ENCODE measurements at regions not wholly inside any gene's neighbourhood (a gene's known extent, or its start where the extent isn't known, plus 50 kb on each side); places are given as distances from the start of the nearest gene placed in this dataset.

DNA sequence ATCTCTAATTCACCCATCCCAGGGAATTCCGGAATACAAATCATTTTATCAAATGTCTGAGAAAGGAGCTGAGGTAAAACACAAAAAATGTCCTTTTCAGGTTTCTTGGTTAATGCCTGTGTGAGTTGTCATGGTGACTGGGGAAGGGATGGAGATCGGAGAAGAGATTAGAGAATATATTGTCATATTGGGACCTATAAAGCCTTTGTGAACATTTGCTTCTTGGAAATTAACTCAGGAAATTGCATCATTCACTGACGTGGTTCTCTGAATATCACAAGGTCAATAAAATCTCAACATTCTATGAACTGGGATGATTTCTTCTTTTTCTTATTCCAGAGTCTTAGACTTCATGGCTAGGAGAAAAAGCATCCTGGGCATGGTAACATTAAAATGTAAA lies 174.8 kb upstream of the GLRA2 start:
- no peak overlapping the region for H3K4me2 ChIP-seq (ENCODE audit: insufficient read depth, low read length)
- H2AFZ ChIP-seq (ENCODE audit: low read depth, low read length), result no peak overlapping the region
- H3K27ac ChIP-seq (ENCODE audit: insufficient read depth, low read depth, low read length), result no peak overlapping the region
- no peak for TF ChIP-seq POLR2AphosphoS5 (IDR thresholded peaks at IDR 0.05; ENCODE audit: insufficient read depth, low read depth, low read length)
- TF ChIP-seq POLR2A (IDR thresholded peaks at IDR 0.05; ENCODE audit: low read depth, low read length), result no peak
- TF ChIP-seq, protein P1, sequence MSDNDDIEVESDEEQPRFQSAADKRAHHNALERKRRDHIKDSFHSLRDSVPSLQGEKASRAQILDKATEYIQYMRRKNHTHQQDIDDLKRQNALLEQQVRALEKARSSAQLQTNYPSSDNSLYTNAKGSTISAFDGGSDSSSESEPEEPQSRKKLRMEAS (IDR thresholded peaks at IDR 0.05; ENCODE audit: insufficient read depth, insufficient read length), result no peak
- TF ChIP-seq JUN (IDR thresholded peaks at IDR 0.05; ENCODE audit: borderline replicate concordance, insufficient read depth, insufficient read length, low read depth), result no peak
- TF ChIP-seq FOS (IDR thresholded peaks at IDR 0.05; ENCODE audit: borderline replicate concordance, insufficient read depth, low read length), result no peak
- no peak for TF ChIP-seq EZH2 (IDR thresholded peaks at IDR 0.05; ENCODE audit: borderline replicate concordance, low read depth, low read length, severe bottlenecking)
- TF ChIP-seq MYC (IDR thresholded peaks at IDR 0.05; ENCODE audit: low read depth, low read length), result no peak
- DNase-seq (ENCODE audit: low read depth, low spot score), result no peak
- CTCF ChIA-PET, result no interaction called here
- H3K9me3 ChIP-seq (replicated peaks; ENCODE audit: control insufficient read depth, insufficient read depth, low read length), result no peaks in the 10 kb centered on the region
- no TSS peak for BruUV-seq (replicated peaks)
- dilution Hi-C loops (cut with MboI; ENCODE audit: extremely low pct_ligation_motif_present, low sequenced_read_pairs) (no loop called here), intact Hi-C loops (cut with micrococcal nuclease) (no loop called here)
- H3K36me3 ChIP-seq (ENCODE audit: control insufficient read depth in 2 of 2, extremely low read depth in 1 of 2, insufficient read depth in 2 of 2, low read length in 2 of 2), result no peaks in the 10 kb centered on the region
- POLR2A ChIA-PET, result no interaction called here
- H3K4me1 ChIP-seq (ENCODE audit: control insufficient read depth, extremely low read depth, insufficient read depth, low read length), result no peaks in the 10 kb centered on the region
- H4K20me1 ChIP-seq (replicated peaks; ENCODE audit: control insufficient read depth, extremely low read depth, insufficient read depth, low read length), result no peaks in the 10 kb centered on the region
- H3K9me1 ChIP-seq (replicated peaks; ENCODE audit: control insufficient read depth, extremely low read depth, insufficient read depth, low read length), result no peaks in the 10 kb centered on the region
- H3K4me3 ChIP-seq (replicated peaks in 1 of 3; ENCODE audit: insufficient read depth in 1 of 3, low read depth in 1 of 3, low read length in 3 of 3), result no peak overlapping the region
- H3K27me3 ChIP-seq (ENCODE audit: control insufficient read depth in 2 of 2, insufficient read depth in 2 of 2, low read length in 2 of 2), result no peaks in the 10 kb centered on the region
- H3K9ac ChIP-seq (replicated peaks; ENCODE audit: extremely low read depth, insufficient read depth, low read length), result no peak overlapping the region
- FAIRE-seq, result no peak
- H3K79me2 ChIP-seq (ENCODE audit: control insufficient read depth, insufficient read depth, low read length), result no peaks in the 10 kb centered on the region

DNA sequence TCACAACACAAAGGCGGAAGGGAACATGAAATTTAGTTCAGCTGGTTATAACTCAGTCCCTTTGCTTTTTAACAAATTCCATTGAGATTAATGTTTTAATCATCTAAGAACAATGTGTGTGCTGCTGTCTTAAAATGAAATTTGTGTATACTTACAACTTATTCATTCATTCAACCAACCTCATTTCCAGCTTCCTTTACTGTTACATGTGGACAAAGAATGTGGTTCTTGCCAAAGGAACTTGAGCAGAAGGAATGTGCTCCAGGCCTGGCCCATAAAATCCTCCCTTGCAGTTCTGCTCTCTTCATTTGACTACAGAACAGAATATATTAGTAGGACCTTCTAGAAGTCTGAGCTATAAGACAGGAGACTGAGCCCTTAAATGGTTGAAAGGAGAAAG lies 176.8 kb upstream of the GLRA2 start:
- no peak for TF ChIP-seq FOS (IDR thresholded peaks at IDR 0.05; ENCODE audit: borderline replicate concordance, insufficient read depth, low read length)
- no peak for TF ChIP-seq POLR2A (IDR thresholded peaks at IDR 0.05; ENCODE audit: low read depth, low read length)
- TF ChIP-seq POLR2AphosphoS5 (IDR thresholded peaks at IDR 0.05; ENCODE audit: insufficient read depth, low read depth, low read length), result no peak
- TF ChIP-seq MYC (IDR thresholded peaks at IDR 0.05; ENCODE audit: low read depth, low read length), result no peak
- TF ChIP-seq, protein P2, sequence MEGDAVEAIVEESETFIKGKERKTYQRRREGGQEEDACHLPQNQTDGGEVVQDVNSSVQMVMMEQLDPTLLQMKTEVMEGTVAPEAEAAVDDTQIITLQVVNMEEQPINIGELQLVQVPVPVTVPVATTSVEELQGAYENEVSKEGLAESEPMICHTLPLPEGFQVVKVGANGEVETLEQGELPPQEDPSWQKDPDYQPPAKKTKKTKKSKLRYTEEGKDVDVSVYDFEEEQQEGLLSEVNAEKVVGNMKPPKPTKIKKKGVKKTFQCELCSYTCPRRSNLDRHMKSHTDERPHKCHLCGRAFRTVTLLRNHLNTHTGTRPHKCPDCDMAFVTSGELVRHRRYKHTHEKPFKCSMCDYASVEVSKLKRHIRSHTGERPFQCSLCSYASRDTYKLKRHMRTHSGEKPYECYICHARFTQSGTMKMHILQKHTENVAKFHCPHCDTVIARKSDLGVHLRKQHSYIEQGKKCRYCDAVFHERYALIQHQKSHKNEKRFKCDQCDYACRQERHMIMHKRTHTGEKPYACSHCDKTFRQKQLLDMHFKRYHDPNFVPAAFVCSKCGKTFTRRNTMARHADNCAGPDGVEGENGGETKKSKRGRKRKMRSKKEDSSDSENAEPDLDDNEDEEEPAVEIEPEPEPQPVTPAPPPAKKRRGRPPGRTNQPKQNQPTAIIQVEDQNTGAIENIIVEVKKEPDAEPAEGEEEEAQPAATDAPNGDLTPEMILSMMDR (IDR thresholded peaks at IDR 0.05; ENCODE audit: extremely low read depth in 1 of 2, insufficient read depth in 1 of 2, low read depth in 1 of 2, low read length in 2 of 2), result no peak
- TF ChIP-seq, protein P1 (IDR thresholded peaks at IDR 0.05; ENCODE audit: insufficient read depth, insufficient read length), result no peak
- no peak for TF ChIP-seq GATA2 (IDR thresholded peaks at IDR 0.05; ENCODE audit: insufficient read depth, insufficient read length, low read depth, low read length)
- TF ChIP-seq JUN (IDR thresholded peaks at IDR 0.05; ENCODE audit: borderline replicate concordance, insufficient read depth, insufficient read length, low read depth), result no peak
- TF ChIP-seq EZH2 (IDR thresholded peaks at IDR 0.05; ENCODE audit: borderline replicate concordance, low read depth, low read length, severe bottlenecking), result no peak
- no peak overlapping the region for H2AFZ ChIP-seq (ENCODE audit: low read depth, low read length)
- no peaks in the 10 kb centered on the region for H4K20me1 ChIP-seq (replicated peaks; ENCODE audit: control insufficient read depth, extremely low read depth, insufficient read depth, low read length)
- BruUV-seq (replicated peaks), result no TSS peak
- no peaks in the 10 kb centered on the region for H3K36me3 ChIP-seq (ENCODE audit: control insufficient read depth in 2 of 2, extremely low read depth in 1 of 2, insufficient read depth in 2 of 2, low read length in 2 of 2)
- FAIRE-seq, result no peak
- H3K4me3 ChIP-seq (replicated peaks in 1 of 3; ENCODE audit: insufficient read depth in 1 of 3, low read depth in 1 of 3, low read length in 3 of 3), result no peak overlapping the region
- H3K9ac ChIP-seq (replicated peaks; ENCODE audit: extremely low read depth, insufficient read depth, low read length), result no peak overlapping the region
- H3K9me1 ChIP-seq (replicated peaks; ENCODE audit: control insufficient read depth, extremely low read depth, insufficient read depth, low read length), result no peaks in the 10 kb centered on the region
- H3K4me2 ChIP-seq (ENCODE audit: insufficient read depth, low read length), result no peak overlapping the region
- no peak overlapping the region for H3K27ac ChIP-seq (ENCODE audit: insufficient read depth, low read depth, low read length)
- dilution Hi-C loops (cut with MboI; ENCODE audit: extremely low pct_ligation_motif_present, low sequenced_read_pairs) (no loop called here), intact Hi-C loops (cut with micrococcal nuclease) (no loop called here)
- ChIA-PET POLR2A (no interaction called here), CTCF (no interaction called here)
- H3K79me2 ChIP-seq (ENCODE audit: control insufficient read depth, insufficient read depth, low read length), result no peaks in the 10 kb centered on the region
- no peaks in the 10 kb centered on the region for H3K9me3 ChIP-seq (replicated peaks; ENCODE audit: control insufficient read depth, insufficient read depth, low read length)
- no peak for DNase-seq (ENCODE audit: low read depth, low spot score)
- no peaks in the 10 kb centered on the region for H3K27me3 ChIP-seq (ENCODE audit: control insufficient read depth in 2 of 2, insufficient read depth in 2 of 2, low read length in 2 of 2)
- H3K4me1 ChIP-seq (ENCODE audit: control insufficient read depth, extremely low read depth, insufficient read depth, low read length), result no peaks in the 10 kb centered on the region

Measured in endothelial cell of umbilical vein (primary cell).